ENCODE measurements at regions not wholly inside any gene's neighbourhood (a gene's known extent, or its start where the extent isn't known, plus 50 kb on each side); places are given as distances from the start of the nearest gene placed in this dataset.
"Not testable (repeated sequence)": the region's sequence is repeated elsewhere in the genome, so short reads cannot be mapped to it uniquely, and the experiment has no call there.

DNA sequence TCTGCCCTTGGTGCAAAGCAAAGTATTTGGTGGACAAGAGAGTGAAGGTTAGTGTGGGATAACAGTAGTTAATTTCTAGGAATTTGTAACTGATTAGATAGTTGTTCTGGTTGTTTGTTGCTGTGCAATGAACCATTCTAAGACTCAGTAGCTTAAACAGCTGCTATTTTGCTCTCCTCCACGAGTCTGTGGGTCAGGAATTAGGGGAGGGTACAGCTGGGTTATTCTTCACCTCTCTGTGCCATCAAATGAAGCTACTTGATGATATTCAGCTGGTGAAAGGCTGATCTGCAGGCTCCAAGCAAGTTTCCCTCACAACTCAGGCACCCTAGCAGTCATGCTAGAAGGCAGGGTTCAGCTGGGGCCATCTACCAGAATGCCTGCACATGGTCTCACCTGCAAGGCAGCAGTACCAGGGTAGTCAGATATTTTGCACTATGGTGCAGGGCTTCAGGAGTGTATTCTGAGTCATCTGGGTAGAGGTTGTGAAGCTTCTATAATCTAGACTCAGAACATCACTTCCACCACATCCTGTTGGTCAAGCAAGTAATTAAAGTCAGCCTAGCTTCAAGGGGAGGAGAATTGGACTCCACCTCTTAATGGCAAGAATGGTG lies 159.5 kb upstream of the SLC28A3 start:
- Mint-ChIP-seq H3K36me3 (ENCODE audit: insufficient read depth) (no peaks in the 10 kb centered on the region), H3K4me3 (no peak overlapping the region), H3K9me3 (no peaks in the 10 kb centered on the region), H3K27ac (no peak overlapping the region), H3K27me3 (peaks cover 5 to 17% of the 10 kb centered on the region in 2 donors), H3K4me1 (ENCODE audit: low read depth in 2 of 2) (no peaks in the 10 kb centered on the region)
- DNase-seq, result no peak
- ATAC-seq (replicated peaks), result no peak

GRCh38 chr9:84500826-84501225 lies 160.3 kb upstream of the SLC28A3 start:
- Mint-ChIP-seq H3K36me3 (ENCODE audit: insufficient read depth) (no peaks in the 10 kb centered on the region), H3K4me1 (ENCODE audit: low read depth in 2 of 2) (no peaks in the 10 kb centered on the region), H3K9me3 (no peaks in the 10 kb centered on the region), H3K27ac (no peak overlapping the region), H3K4me3 (no peak overlapping the region), H3K27me3 (peaks cover 0 to 12% of the 10 kb centered on the region in 2 donors)
- DNase-seq, result no peak
- no peak for ATAC-seq (replicated peaks)

- ATAC-seq (replicated peaks) (no peak), DNase-seq (no peak)
- Mint-ChIP-seq H3K27me3 (peaks cover 0 to 12% of the 10 kb centered on the region in 2 donors), H3K4me3 (no peak overlapping the region), H3K9me3 (no peaks in the 10 kb centered on the region), H3K4me1 (ENCODE audit: low read depth in 2 of 2) (no peaks in the 10 kb centered on the region), H3K36me3 (ENCODE audit: insufficient read depth) (no peaks in the 10 kb centered on the region), H3K27ac (no peak overlapping the region)
These were observed 161.0 kb upstream of the SLC28A3 start for GRCh38 chr9:84501587-84501986.

DNA sequence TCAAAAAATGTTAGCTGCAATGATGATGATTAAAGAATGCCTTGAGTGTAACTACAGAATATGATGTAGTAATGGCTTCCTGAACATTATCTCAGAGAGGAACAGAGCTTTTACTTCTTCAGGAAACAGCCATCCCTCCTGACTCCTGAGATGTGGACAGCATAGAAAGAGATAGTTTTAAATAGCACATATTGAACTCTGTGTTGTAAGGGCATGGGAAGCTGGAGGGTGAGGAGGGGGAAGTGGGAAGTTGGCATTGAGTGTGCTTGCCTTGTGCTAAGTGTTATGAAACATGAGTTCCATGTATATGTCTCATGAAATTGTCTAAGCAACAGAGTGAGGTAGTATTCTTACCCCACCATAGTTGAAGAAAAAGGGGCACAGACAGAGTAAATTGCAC lies 161.5 kb upstream of the SLC28A3 start:
- Mint-ChIP-seq H3K9me3 (no peaks in the 10 kb centered on the region), H3K36me3 (ENCODE audit: insufficient read depth) (no peaks in the 10 kb centered on the region), H3K4me3 (no peak overlapping the region), H3K4me1 (ENCODE audit: low read depth in 2 of 2) (no peaks in the 10 kb centered on the region), H3K27ac (no peak overlapping the region), H3K27me3 (peaks cover 0 to 12% of the 10 kb centered on the region in 2 donors)
- no peak for ATAC-seq (replicated peaks)
- DNase-seq, result no peak

DNA sequence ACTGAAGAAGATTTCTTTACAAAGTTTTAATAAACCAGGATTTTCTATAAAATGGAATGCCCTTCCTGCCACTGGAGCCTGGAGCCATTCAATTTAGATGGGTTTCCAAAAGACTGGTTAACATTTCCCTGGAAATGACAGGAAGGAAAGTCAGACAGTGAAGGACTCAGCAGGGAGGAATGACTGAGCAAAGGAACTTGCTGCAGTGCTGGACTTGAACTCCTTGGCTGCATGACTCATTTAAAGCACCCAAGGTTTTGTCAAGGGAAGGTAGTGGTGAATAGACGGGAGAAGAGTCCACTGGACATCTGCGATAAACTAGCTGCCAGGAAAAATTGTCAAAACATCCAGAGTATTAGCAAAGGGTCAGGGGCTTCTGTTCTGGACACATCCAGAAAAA lies 163.8 kb upstream of the SLC28A3 start:
- Mint-ChIP-seq H3K4me1 (ENCODE audit: low read depth in 2 of 2) (no peaks in the 10 kb centered on the region), H3K4me3 (no peak overlapping the region), H3K27ac (no peak overlapping the region), H3K9me3 (no peaks in the 10 kb centered on the region), H3K36me3 (ENCODE audit: insufficient read depth) (no peaks in the 10 kb centered on the region), H3K27me3 (peaks cover 0 to 12% of the 10 kb centered on the region in 2 donors)
- ATAC-seq (replicated peaks) (no peak), DNase-seq (no peak)

DNA sequence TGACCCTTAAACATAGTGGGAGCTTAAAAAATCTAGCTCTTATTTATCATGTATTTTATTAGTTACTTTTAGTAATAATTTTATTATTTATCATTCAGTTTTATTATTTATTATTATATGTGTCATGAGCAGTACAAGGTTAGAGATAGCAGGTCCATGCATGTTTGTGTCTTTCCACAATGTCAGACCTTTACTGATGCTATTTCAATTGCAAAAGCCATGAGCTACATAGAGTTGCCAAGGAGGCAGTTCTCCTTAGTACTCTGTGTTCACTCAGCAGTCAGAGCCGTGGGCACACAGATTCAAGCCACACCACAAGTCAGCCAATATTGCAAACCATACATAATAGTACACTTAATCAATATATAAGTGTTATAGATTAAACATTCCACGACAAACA lies 157.9 kb upstream of the NTRK2 start:
- peaks cover 0 to 22% of the 10 kb centered on the region in 2 donors for H3K27me3 Mint-ChIP-seq
- DNase-seq, result no peak
- ATAC-seq (replicated peaks), result no peak
- H3K4me3 Mint-ChIP-seq, result no peak overlapping the region
- H3K9me3 Mint-ChIP-seq, result peaks cover 0 to 6% of the 10 kb centered on the region in 2 donors
- H3K27ac Mint-ChIP-seq, result no peak overlapping the region
- peaks cover 0 to 2% of the 10 kb centered on the region in 2 donors for H3K4me1 Mint-ChIP-seq (ENCODE audit: low read depth in 2 of 2)
- H3K36me3 Mint-ChIP-seq (ENCODE audit: insufficient read depth), result no peaks in the 10 kb centered on the region

- Mint-ChIP-seq H3K36me3 (ENCODE audit: insufficient read depth) (no peaks in the 10 kb centered on the region), H3K4me1 (ENCODE audit: low read depth in 2 of 2) (peaks cover 0 to 2% of the 10 kb centered on the region in 2 donors), H3K4me3 (no peak overlapping the region), H3K27me3 (peaks cover 0 to 22% of the 10 kb centered on the region in 2 donors), H3K27ac (no peak overlapping the region), H3K9me3 (peaks cover 0 to 6% of the 10 kb centered on the region in 2 donors)
- DNase-seq (no peak), ATAC-seq (replicated peaks) (no peak)
These were observed 157.0 kb upstream of the NTRK2 start for GRCh38 chr9:84512493-84512892.

GRCh38 chr9:84513473-84513872 lies 156.1 kb upstream of the NTRK2 start:
- ATAC-seq (replicated peaks) (no peak), DNase-seq (no peak)
- no peak overlapping the region for H3K4me3 Mint-ChIP-seq
- H3K4me1 Mint-ChIP-seq (ENCODE audit: low read depth in 2 of 2), result peaks cover 0 to 2% of the 10 kb centered on the region in 2 donors
- H3K27me3 Mint-ChIP-seq, result peaks cover 0 to 22% of the 10 kb centered on the region in 2 donors
- no peaks in the 10 kb centered on the region for H3K36me3 Mint-ChIP-seq (ENCODE audit: insufficient read depth)
- H3K27ac Mint-ChIP-seq, result no peak overlapping the region
- peaks cover 7 to 9% of the 10 kb centered on the region in 2 donors for H3K9me3 Mint-ChIP-seq

- ATAC-seq (replicated peaks) (no peak), DNase-seq (no peak)
- no peaks in the 10 kb centered on the region for H3K36me3 Mint-ChIP-seq (ENCODE audit: insufficient read depth)
- peaks cover 0 to 22% of the 10 kb centered on the region in 2 donors for H3K27me3 Mint-ChIP-seq
- peaks cover 0 to 2% of the 10 kb centered on the region in 2 donors for H3K4me1 Mint-ChIP-seq (ENCODE audit: low read depth in 2 of 2)
- no peak overlapping the region for H3K4me3 Mint-ChIP-seq
- H3K9me3 Mint-ChIP-seq, result peaks cover 8 to 9% of the 10 kb centered on the region in 2 donors
- H3K27ac Mint-ChIP-seq, result no peak overlapping the region
These were observed 155.6 kb upstream of the NTRK2 start for GRCh38 chr9:84513979-84514378.

DNA sequence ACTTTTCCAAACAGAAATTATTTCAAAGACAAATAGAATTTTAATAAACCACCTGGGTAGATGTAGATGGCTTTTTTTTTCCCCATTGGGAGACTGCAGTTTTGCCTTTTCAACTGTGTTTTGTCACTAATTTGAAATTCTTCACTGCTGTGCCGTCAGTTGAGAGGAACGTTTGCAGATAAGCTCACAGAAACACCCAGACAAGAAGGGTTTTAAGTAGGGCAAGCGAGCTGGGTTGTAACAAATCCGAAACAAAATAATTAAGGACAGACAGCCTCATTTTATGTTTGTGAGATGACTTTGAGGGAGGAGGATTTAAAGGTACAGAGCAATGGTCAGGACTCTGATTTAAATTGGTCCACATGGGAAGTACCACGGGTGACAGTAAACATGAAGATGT lies 155.1 kb upstream of the NTRK2 start:
- peaks cover 8 to 9% of the 10 kb centered on the region in 2 donors for H3K9me3 Mint-ChIP-seq
- H3K27ac Mint-ChIP-seq, result no peak overlapping the region
- no peak for ATAC-seq (replicated peaks)
- H3K36me3 Mint-ChIP-seq (ENCODE audit: insufficient read depth), result no peaks in the 10 kb centered on the region
- H3K4me1 Mint-ChIP-seq (ENCODE audit: low read depth in 2 of 2), result peaks cover 0 to 2% of the 10 kb centered on the region in 2 donors
- peaks cover 0 to 22% of the 10 kb centered on the region in 2 donors for H3K27me3 Mint-ChIP-seq
- DNase-seq, result no peak
- H3K4me3 Mint-ChIP-seq, result no peak overlapping the region

DNA sequence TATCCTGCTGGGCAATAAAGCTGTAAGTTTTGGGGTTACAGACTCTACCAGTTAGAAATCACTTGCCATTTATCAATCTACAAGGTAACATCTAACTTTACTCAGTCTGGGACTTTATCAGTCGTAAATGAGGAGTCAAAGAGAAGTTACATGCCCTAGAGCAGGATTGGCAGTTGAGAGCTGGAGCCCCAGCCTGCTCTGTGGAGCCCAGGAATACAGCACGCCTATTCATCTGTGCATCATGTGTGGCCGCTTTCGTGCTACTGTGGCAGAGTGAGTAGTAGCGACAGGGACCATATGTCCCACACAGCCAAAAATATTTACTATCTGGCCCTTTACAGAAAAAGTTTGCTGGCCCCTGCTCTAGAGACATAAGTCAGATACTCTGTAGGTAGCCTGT lies 152.5 kb upstream of the NTRK2 start:
- ATAC-seq (replicated peaks), result no peak
- H3K36me3 Mint-ChIP-seq (ENCODE audit: insufficient read depth), result no peaks in the 10 kb centered on the region
- no peak for DNase-seq
- H3K4me3 Mint-ChIP-seq, result no peak overlapping the region
- peaks cover 0 to 22% of the 10 kb centered on the region in 2 donors for H3K27me3 Mint-ChIP-seq
- peaks cover 6 to 8% of the 10 kb centered on the region in 2 donors for H3K9me3 Mint-ChIP-seq
- peaks cover 0 to 2% of the 10 kb centered on the region in 2 donors for H3K4me1 Mint-ChIP-seq (ENCODE audit: low read depth in 2 of 2)
- no peak overlapping the region for H3K27ac Mint-ChIP-seq

GRCh38 chr9:84519413-84519812 lies 150.1 kb upstream of the NTRK2 start:
- Mint-ChIP-seq H3K27ac (no peak overlapping the region), H3K9me3 (peaks cover 6 to 8% of the 10 kb centered on the region in 2 donors), H3K4me3 (no peak overlapping the region), H3K4me1 (ENCODE audit: low read depth in 2 of 2) (peaks cover 0 to 2% of the 10 kb centered on the region in 2 donors), H3K27me3 (peaks cover 1 to 2% of the 10 kb centered on the region in 2 donors), H3K36me3 (ENCODE audit: insufficient read depth) (no peaks in the 10 kb centered on the region)
- no peak for DNase-seq
- no peak for ATAC-seq (replicated peaks)

- no peak overlapping the region for H3K4me3 Mint-ChIP-seq
- H3K27ac Mint-ChIP-seq, result no peak overlapping the region
- H3K9me3 Mint-ChIP-seq, result peaks cover 3 to 8% of the 10 kb centered on the region in 2 donors
- H3K36me3 Mint-ChIP-seq (ENCODE audit: insufficient read depth), result no peaks in the 10 kb centered on the region
- peaks cover 0 to 7% of the 10 kb centered on the region in 2 donors for H3K27me3 Mint-ChIP-seq
- no peak for DNase-seq
- no peak for ATAC-seq (replicated peaks)
- H3K4me1 Mint-ChIP-seq (ENCODE audit: low read depth in 2 of 2), result no peaks in the 10 kb centered on the region
These were observed 148.3 kb upstream of the NTRK2 start for GRCh38 chr9:84521208-84521607.

DNA sequence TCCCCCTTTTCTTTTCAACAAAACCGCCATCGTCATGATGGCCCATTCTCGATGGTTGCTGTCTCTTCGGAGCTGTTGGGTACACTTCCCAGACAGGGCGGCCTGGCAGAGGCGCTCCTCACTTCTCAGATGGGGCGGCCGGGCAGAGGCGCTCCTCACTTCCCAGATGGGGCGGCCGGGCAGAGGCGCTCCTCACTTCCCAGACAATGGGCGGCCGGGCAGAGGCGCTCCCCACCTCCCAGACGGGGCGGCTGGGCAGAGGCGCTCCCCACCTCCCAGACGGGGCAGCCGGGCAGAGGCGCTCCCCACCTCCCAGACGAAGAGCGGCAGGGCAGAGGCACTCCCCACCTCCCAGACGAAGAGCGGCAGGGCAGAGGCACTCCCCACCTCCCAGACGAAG lies 143.3 kb upstream of the NTRK2 start:
- H3K27me3 Mint-ChIP-seq; ATAC-seq (replicated peaks): not testable (repeated sequence)

More for the DNA sequence above, 143.3 kb upstream of the NTRK2 start:
- not testable (repeated sequence) for H3K4me3 Mint-ChIP-seq; H3K27ac Mint-ChIP-seq; DNase-seq; H3K4me1 Mint-ChIP-seq (ENCODE audit: low read depth in 2 of 2); H3K9me3 Mint-ChIP-seq; H3K36me3 Mint-ChIP-seq (ENCODE audit: insufficient read depth)
